K562 (cell line): ENCODE measurements at regions not wholly inside any gene's neighbourhood (a gene's known extent, or its start where the extent isn't known, plus 50 kb on each side); places are given as distances from the start of the nearest gene placed in this dataset.

Experiments
- ATAC-seq: fragments of 200-7000 bp; cut with Tn5 transposase; 3 replicates; pipeline ENCODE4 v1.9.1; 2020; ENCODE audit warnings: moderate library complexity
- BruUV-seq: library from RNA; stranded (reverse); fragments of 400-500 nt; replicated peaks from 2 replicates; lab custom pipeline; 2021; lab: Mats Ljungman, UMichigan
- CTCF ChIA-PET: fragments of 300-600 bp; formaldehyde crosslinking; extraction: SDS; loops from one replicate; lab custom pipeline; 2021; ENCODE audit warnings: low intra/inter-chr PET ratio; lab: Yijun Ruan, JAX
- POLR2A ChIA-PET: fragments of 300-600, 350-650 bp; sonication (Branson Sonifier 250); formaldehyde crosslinking; extraction: SDS; loops from one replicate; lab custom pipeline; 2021; ENCODE audit warnings: antibody characterized with exemption, inconsistent platforms; lab: Yijun Ruan, JAX
- DNase-seq, 4 experiments: peaks; one replicate each; pipeline versions ENCODE4 v3.0.0 to v3.0.0-alpha.2; 2011 to 2018; ENCODE audit warnings: low spot score in 3 of 4, mixed read lengths in 3 of 4; ENCODE audit errors: extremely low read depth in 1 of 4
- FAIRE-seq: peaks from 2 replicates; lab custom pipeline; 2011; peaks lifted over from hg19 to GRCh38; lab: Jason Lieb, UNC
- H2AFZ ChIP-seq: 2 replicates; pipeline ENCODE4 v1.6.0; 2011; ENCODE audit warnings: low read depth, low read length, control low read depth, inconsistent platforms
- H3K27ac ChIP-seq: fragments of 200-600 bp; 3 replicates; pipeline ENCODE4 v1.8.0; 2011; ENCODE audit warnings: low read depth, mild to moderate bottlenecking, control low read depth, inconsistent platforms, low read length, moderate library complexity, mixed read lengths; ENCODE audit errors: extremely low read depth
- H3K27me3 ChIP-seq, 2 experiments: fragments of 300-600 bp in 1 of 2; 2 replicates in 1 of 2; 3 replicates in 1 of 2; pipeline versions ENCODE4 v1.6.0 to v1.8.0; 2011; ENCODE audit warnings: inconsistent platforms in 2 of 2, low read length in 2 of 2, mild to moderate bottlenecking in 1 of 2, mixed read lengths in 1 of 2, moderate library complexity in 1 of 2; ENCODE audit not compliant: control insufficient read depth in 2 of 2, insufficient read depth in 2 of 2
- H3K36me3 ChIP-seq: fragments of 300-600 bp; 3 replicates; pipeline ENCODE4 v1.8.0; 2011; ENCODE audit warnings: mild to moderate bottlenecking, low read length, inconsistent platforms; ENCODE audit not compliant: control insufficient read depth, insufficient read depth
- H3K4me1 ChIP-seq, 2 experiments: fragments of 200-600 bp in 1 of 2; replicated peaks in 1 of 2; 2 replicates in 1 of 2; 3 replicates in 1 of 2; pipeline versions ENCODE4 v1.5.1 to v1.8.0; 2011; ENCODE audit warnings: inconsistent platforms in 2 of 2, low read length in 2 of 2, mild to moderate bottlenecking in 1 of 2, mixed read lengths in 1 of 2, moderate library complexity in 1 of 2; ENCODE audit not compliant: control insufficient read depth in 2 of 2, insufficient read depth in 2 of 2
- H3K4me2 ChIP-seq: 2 replicates; pipeline ENCODE4 v1.6.1; 2011; ENCODE audit warnings: low read length, control low read depth, inconsistent platforms, mixed read lengths; ENCODE audit not compliant: insufficient read depth
- H3K4me3 ChIP-seq: fragments of 200-600 bp; sonication (generic), shearing (Covaris generic); 2 replicates; pipeline ENCODE4 v1.5.1; 2016; ENCODE audit warnings: control low read depth, inconsistent platforms
- H3K79me2 ChIP-seq: fragments of 200-600 bp; 3 replicates; pipeline ENCODE4 v1.8.0; 2011; ENCODE audit warnings: low read length, inconsistent platforms; ENCODE audit not compliant: control insufficient read depth, insufficient read depth
- H3K9ac ChIP-seq, 2 experiments: 2 replicates each; pipeline versions ENCODE4 v1.6.0 to v1.6.1; 2011; ENCODE audit warnings: low read depth in 2 of 2, low read length in 2 of 2, control low read depth in 1 of 2, inconsistent platforms in 1 of 2, mild to moderate bottlenecking in 1 of 2, mixed read lengths in 1 of 2; ENCODE audit not compliant: insufficient read depth in 1 of 2
- H3K9me1 ChIP-seq: one replicate; pipeline ENCODE4 v1.6.0; 2011; ENCODE audit warnings: inconsistent platforms, mild to moderate bottlenecking, low read length, moderate library complexity; ENCODE audit not compliant: control insufficient read depth, insufficient read depth
- H3K9me3 ChIP-seq: replicated peaks from 2 replicates; pipeline ENCODE4 v1.5.1; 2011; ENCODE audit warnings: low read depth, low read length, inconsistent platforms; ENCODE audit not compliant: control insufficient read depth, insufficient read depth
- H4K20me1 ChIP-seq: replicated peaks from 2 replicates; pipeline ENCODE4 v1.6.1; 2011; ENCODE audit warnings: low read length, inconsistent platforms, mixed read lengths; ENCODE audit not compliant: control insufficient read depth, insufficient read depth
- BCLAF1 ChIP-seq, 2 experiments: fragments of 450-650 bp in 1 of 2; IDR thresholded peaks; 2 replicates each; pipeline ENCODE4 v1.6.1; 2011 to 2017; ENCODE audit warnings: low read depth in 2 of 2, antibody characterized with exemption in 1 of 2, borderline replicate concordance in 1 of 2, low read length in 1 of 2, mild to moderate bottlenecking in 1 of 2, mixed read lengths in 1 of 2; ENCODE audit not compliant: control insufficient read depth in 1 of 2
- EP400 ChIP-seq: fragments of 450-650 bp; IDR thresholded peaks from 2 replicates; pipeline ENCODE4 v1.6.1; 2017; ENCODE audit warnings: antibody characterized with exemption, mild to moderate bottlenecking, moderate library complexity
- HMGN3 ChIP-seq: IDR thresholded peaks from 2 replicates; pipeline ENCODE4 v1.6.1; 2011; ENCODE audit warnings: borderline replicate concordance, low read depth, mild to moderate bottlenecking, mixed read lengths, low read length; ENCODE audit not compliant: insufficient read length; ENCODE audit errors: extremely low read depth
- NFYB ChIP-seq: IDR thresholded peaks from 2 replicates; pipeline ENCODE4 v1.6.1; 2011; ENCODE audit warnings: mild to moderate bottlenecking, moderate library complexity; ENCODE audit not compliant: insufficient read length; ENCODE audit errors: extremely low read depth
- SP1 ChIP-seq: sonication (generic); formaldehyde crosslinking; IDR thresholded peaks from 2 replicates; pipeline ENCODE4 v1.8.1; 2022; ENCODE audit warnings: mild to moderate bottlenecking, missing genetic modification reagents
- ZFP1 ChIP-seq: fragments of 450-650 bp; formaldehyde crosslinking; IDR thresholded peaks from 2 replicates; pipeline ENCODE4 v1.4.0; 2020; ENCODE audit warnings: mild to moderate bottlenecking, mixed read lengths
- ZNF324 ChIP-seq: fragments of 250-450 bp; sonication (Bioruptor Pico); IDR thresholded peaks from 2 replicates; pipeline ENCODE4 v1.4.0; 2020; ENCODE audit warnings: mild to moderate bottlenecking
- ZNF384 ChIP-seq: IDR thresholded peaks from 2 replicates; pipeline ENCODE4 v1.6.1; 2012; ENCODE audit warnings: low read depth, low read length, improper control_type of control experiment
- WGBS: fragments of 100-300 bp; shearing (Covaris generic); methylation state at CpG from one replicate; pipeline ENCODE4 v1.1.6; 2016; ENCODE audit warnings: low coverage, mixed read lengths; ENCODE audit not compliant: insufficient coverage; ENCODE audit errors: missing lambda C conversion rate; 5-methylcytosine and 5-hydroxymethylcytosine counted together
- in situ Hi-C: fragments of 300-500 bp; cut with MboI; formaldehyde crosslinking; loops from 4 replicates; pipeline ENCODE4 v1.15.0; 2018; ENCODE audit warnings: inconsistent platforms, mixed read lengths
- intact Hi-C: fragments of 100-400 bp; cut with micrococcal nuclease; formaldehyde crosslinking; loops from 2 replicates; pipeline ENCODE4 v1.14.2; 2022

DNA sequence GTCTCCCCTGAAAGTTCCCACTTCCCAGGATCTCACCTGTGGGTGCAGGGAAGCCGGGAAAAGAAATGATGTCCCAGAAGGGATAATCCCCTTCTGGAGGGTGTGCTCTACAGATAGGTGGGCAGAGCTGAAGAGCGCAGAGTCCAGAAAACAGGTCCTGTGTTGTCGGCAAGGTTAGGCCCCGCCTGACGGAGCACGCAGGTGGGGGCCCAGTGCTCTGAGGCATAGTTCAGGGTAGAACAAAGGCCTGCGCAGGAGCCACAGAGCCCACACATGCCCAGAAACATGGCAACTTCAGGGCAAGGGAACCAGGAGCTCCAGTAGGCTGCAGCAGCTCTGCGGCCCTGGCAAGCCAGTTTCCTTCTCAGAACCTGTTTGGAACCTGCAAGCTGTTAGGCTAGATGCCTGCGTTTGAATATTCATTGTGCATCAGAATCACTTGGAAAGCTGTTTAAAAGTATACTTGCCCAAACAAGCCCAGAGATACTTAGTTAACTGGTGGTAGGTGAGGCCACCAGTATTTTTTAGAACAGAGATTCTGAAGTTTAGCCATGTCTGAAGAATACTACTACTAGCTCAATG, 386.6 kb downstream of the BUD13 start:
- 0% methylated on average over 7 of the region's 9 CpGs for WGBS
- CTCF ChIA-PET, result no interaction called here
- in situ Hi-C loops, result no loop called here

More for the DNA sequence above, 386.6 kb downstream of the BUD13 start:
- intact Hi-C loops, result no loop called here
- no peaks in the 10 kb centered on the region for H3K9me3 ChIP-seq
- no peaks in the 10 kb centered on the region for H4K20me1 ChIP-seq
- POLR2A ChIA-PET, result no interaction called here
- TF ChIP-seq SP1 (CRISPR knock-in tag), result no peak
- no peak for TF ChIP-seq NFYB
- no peak for TF ChIP-seq EP400
- TF ChIP-seq HMGN3, result no peak
- no peak for TF ChIP-seq BCLAF1 (IDR thresholded peaks at IDR 0.05; ENCODE audit: borderline replicate concordance in 1 of 2, control insufficient read depth in 1 of 2, low read depth in 2 of 2, low read length in 1 of 2)
- TF ChIP-seq ZNF324 (CRISPR knock-in tag), result no peak
- no peak for TF ChIP-seq ZNF384
- no peak for TF ChIP-seq ZFP1 (CRISPR knock-in tag)
- H2AFZ ChIP-seq, result no peak overlapping the region
- no peak overlapping the region for H3K27ac ChIP-seq
- DNase-seq (no peak), ATAC-seq (no peak), FAIRE-seq (no peak)
- peaks cover 0 to 10% of the 10 kb centered on the region in 2 experiments; a peak in 2 of 5 replicates for H3K27me3 ChIP-seq
- no peak overlapping the region for H3K4me3 ChIP-seq
- BruUV-seq, result no TSS peak
- no peaks in the 10 kb centered on the region for H3K4me1 ChIP-seq
- H3K36me3 ChIP-seq, result no peaks in the 10 kb centered on the region
- H3K79me2 ChIP-seq, result no peaks in the 10 kb centered on the region
- no peak overlapping the region for H3K4me2 ChIP-seq
- H3K9ac ChIP-seq, result no peak overlapping the region
- no peaks in the 10 kb centered on the region for H3K9me1 ChIP-seq
